Vagina (tissue), 2 donors: ENCODE measurements at regions not wholly inside any gene's neighbourhood (a gene's known extent, or its start where the extent isn't known, plus 50 kb on each side); places are given as distances from the start of the nearest gene placed in this dataset. TPM values are rescaled to one million over a fixed set of nuclear protein-coding genes. Genes with fewer than 3 reads are reported as not detected.

Experiments used
- DNase-seq, 2 donors: peaks; one replicate each; pipeline ENCODE4 v3.0.0-alpha.2; 2017; ENCODE audit errors: extremely low spot score in 2 of 2
- H3K27ac ChIP-seq: fragments of 200-600 bp; sonication (generic); one replicate; pipeline ENCODE4 v1.5.1; 2019
- H3K27me3 ChIP-seq: fragments of 200-600 bp; sonication (generic); one replicate; pipeline ENCODE4 v1.5.1; 2019
- H3K36me3 ChIP-seq, 2 donors: fragments of 200-600 bp; sonication (generic); one replicate each; pipeline ENCODE4 v1.5.1; 2017 to 2019
- H3K4me1 ChIP-seq: fragments of 200-600 bp; sonication (generic); one replicate; pipeline ENCODE4 v1.5.1; 2019
- H3K4me3 ChIP-seq, 2 donors: fragments of 200-600 bp; sonication (generic); 1 replicate in 1 of 2; 2 replicates in 1 of 2; pipeline ENCODE4 v1.5.1; 2016 to 2019
- H3K9me3 ChIP-seq: fragments of 200-600 bp; sonication (generic); one replicate; pipeline ENCODE4 v1.5.1; 2019
- CTCF ChIP-seq, 3 experiments: fragments of 450-650 bp in 2 of 3; fragments of 200-600 bp in 1 of 3; sonication (generic) in 1 of 3; IDR thresholded peaks; one replicate each; pipeline ENCODE4 v1.5.1; 2017 to 2019; ENCODE audit warnings: antibody characterized with exemption in 3 of 3, mild to moderate bottlenecking in 2 of 3, moderate library complexity in 2 of 3
- POLR2A ChIP-seq, 2 donors: fragments of 450-650 bp; IDR thresholded peaks; one replicate each; pipeline ENCODE4 v1.6.1; 2017; ENCODE audit warnings: antibody characterized with exemption in 2 of 2, mild to moderate bottlenecking in 2 of 2, moderate library complexity in 2 of 2
- POLR2AphosphoS5 ChIP-seq, 2 donors: sonication (generic); formaldehyde crosslinking; IDR thresholded peaks; one replicate each; pipeline ENCODE4 v1.9.0; 2017; ENCODE audit warnings: antibody characterized with exemption in 2 of 2, mild to moderate bottlenecking in 2 of 2, low read depth in 1 of 2; ENCODE audit not compliant: insufficient read depth in 1 of 2
- intact Hi-C: fragments of 100-400 bp; cut with DNase I; formaldehyde crosslinking; loops from one replicate; pipeline ENCODE4 v1.15.1; 2023
- small RNA-seq: library from RNA; depleted of rRNA; stranded (forward); fragments of <200 nt; gene quantifications from one replicate; pipeline ENCODE3, GENCODE V24; 2016

- DNase-seq: no peak
- peaks cover under 1% of the 10 kb centered on the region for H3K4me1 ChIP-seq
- H3K4me3 ChIP-seq: no peak overlapping the region
- no peaks in the 10 kb centered on the region for H3K36me3 ChIP-seq
- H3K9me3 ChIP-seq: no peaks in the 10 kb centered on the region
- H3K27me3 ChIP-seq: no peaks in the 10 kb centered on the region
- intact Hi-C loops: no loop called here
- TF ChIP-seq POLR2AphosphoS5 (IDR thresholded peaks at IDR 0.05; ENCODE audit: insufficient read depth in 1 of 2, low read depth in 1 of 2) (no peak), CTCF (IDR thresholded peaks at IDR 0.05) (no peak), POLR2A (IDR thresholded peaks at IDR 0.05) (no peak)
- no peak overlapping the region for H3K27ac ChIP-seq
Measured at GRCh38 chr9:129231022-129231739, 53.1 kb upstream of the IER5L start.

GRCh38 chr9:129230302-129230701 is 52.2 kb upstream of the IER5L start:
- Histone ChIP-seq H3K9me3 (no peaks in the 10 kb centered on the region), H3K36me3 (no peaks in the 10 kb centered on the region), H3K27me3 (no peaks in the 10 kb centered on the region), H3K27ac (no peak overlapping the region), H3K4me3 (no peak overlapping the region), H3K4me1 (peaks cover 10% of the 10 kb centered on the region)
- intact Hi-C loops: no loop called here
- no peak for DNase-seq
- TF ChIP-seq CTCF (IDR thresholded peaks at IDR 0.05) (no peak), POLR2AphosphoS5 (IDR thresholded peaks at IDR 0.05; ENCODE audit: insufficient read depth in 1 of 2, low read depth in 1 of 2) (no peak), POLR2A (IDR thresholded peaks at IDR 0.05) (no peak)

Small RNAs in the stretch of these regions (small RNA-seq; reads per million reads assigned to genes)
- gene AL353803.5 (not detected), gene RN7SL159P (not detected)
